HepG2 (cell line): ENCODE measurements at regions not wholly inside any gene's neighbourhood (a gene's known extent, or its start where the extent isn't known, plus 50 kb on each side); places are given as distances from the start of the nearest gene placed in this dataset.
A peak's percentile ranks its signal among the peaks of the same experiment; 100 is the strongest.

ENCODE experiments used
- ATAC-seq: fragments of 200-7000 bp; cut with Tn5 transposase; 3 replicates; pipeline ENCODE4 v1.9.1; 2020; ENCODE audit warnings: mild to moderate bottlenecking, moderate library complexity
- BruUV-seq: library from RNA; stranded (reverse); fragments of 400-500 nt; replicated peaks from 2 replicates; lab custom pipeline; 2021; lab: Mats Ljungman, UMichigan
- CTCF ChIA-PET: fragments of 300-600 bp; formaldehyde crosslinking; extraction: SDS; loops from one replicate; lab custom pipeline; 2021; ENCODE audit warnings: low total read pairs, inconsistent platforms, low intra/inter-chr PET ratio; lab: Yijun Ruan, JAX
- POLR2A ChIA-PET: fragments of 350-600 bp; sonication (Branson Sonifier 250); formaldehyde crosslinking; loops from one replicate; lab custom pipeline; 2020; ENCODE audit warnings: antibody characterized with exemption, inconsistent platforms; lab: Yijun Ruan, JAX
- DNase-seq: peaks from one replicate; pipeline ENCODE4 v3.0.0-alpha.2; 2015; ENCODE audit warnings: low spot score
- FAIRE-seq: peaks from 3 replicates; lab custom pipeline; 2011; peaks lifted over from hg19 to GRCh38; lab: Jason Lieb, UNC
- H2AFZ ChIP-seq: one replicate; pipeline ENCODE4 v1.6.1; 2011; ENCODE audit warnings: low read length, inconsistent platforms
- H3K27ac ChIP-seq: fragments of 300-600 bp; 3 replicates; pipeline ENCODE4 v1.8.0; 2011; ENCODE audit warnings: mixed run types, mild to moderate bottlenecking, mixed read lengths, low read length, inconsistent platforms; ENCODE audit not compliant: insufficient read depth; ENCODE audit errors: extremely low read length
- H3K27me3 ChIP-seq, 2 experiments: fragments of 200-600 bp in 1 of 2; 2 replicates in 1 of 2; 3 replicates in 1 of 2; pipeline versions ENCODE4 v1.6.0 to v1.8.0; 2011; ENCODE audit warnings: low read length in 2 of 2, mild to moderate bottlenecking in 2 of 2, moderate library complexity in 2 of 2, inconsistent platforms in 1 of 2; ENCODE audit not compliant: insufficient read depth in 2 of 2, control insufficient read depth in 1 of 2
- H3K36me3 ChIP-seq, 2 experiments: fragments of 200-600 bp in 1 of 2; replicated peaks in 1 of 2; 2 replicates in 1 of 2; 3 replicates in 1 of 2; pipeline versions ENCODE4 v1.5.1 to v1.8.0; 2011; ENCODE audit warnings: low read length in 2 of 2, inconsistent platforms in 1 of 2; ENCODE audit not compliant: insufficient read depth in 2 of 2, control insufficient read depth in 1 of 2
- H3K4me1 ChIP-seq: 2 replicates; pipeline ENCODE4 v1.5.1; 2012; ENCODE audit warnings: low read length, inconsistent platforms; ENCODE audit not compliant: insufficient read depth
- H3K4me2 ChIP-seq: 2 replicates; pipeline ENCODE4 v1.6.0; 2011; ENCODE audit warnings: low read depth, low read length, inconsistent platforms
- H3K4me3 ChIP-seq, 3 experiments: fragments of 200-600 bp in 1 of 3; sonication (generic), shearing (Covaris generic) in 1 of 3; replicated peaks in 1 of 3; 2 replicates each; pipeline ENCODE4 v1.5.1; 2011 to 2016; ENCODE audit warnings: low read length in 3 of 3, inconsistent platforms in 2 of 3, low read depth in 2 of 3, mild to moderate bottlenecking in 2 of 3, control low read depth in 1 of 3, mixed read lengths in 1 of 3; ENCODE audit not compliant: insufficient read depth in 1 of 3
- H3K79me2 ChIP-seq: one replicate; pipeline ENCODE4 v1.6.1; 2011; ENCODE audit warnings: low read length, inconsistent platforms; ENCODE audit not compliant: insufficient read depth
- H3K9ac ChIP-seq: 2 replicates; pipeline ENCODE4 v1.6.0; 2011; ENCODE audit warnings: mild to moderate bottlenecking, low read depth, low read length, inconsistent platforms; ENCODE audit not compliant: insufficient read depth
- H3K9me3 ChIP-seq: 2 replicates; pipeline ENCODE4 v1.5.1; 2012; ENCODE audit warnings: mild to moderate bottlenecking, low read length
- H4K20me1 ChIP-seq: 2 replicates; pipeline ENCODE4 v1.6.0; 2011; ENCODE audit warnings: inconsistent platforms, mild to moderate bottlenecking, low read length, moderate library complexity; ENCODE audit not compliant: insufficient read depth
- BCLAF1 ChIP-seq: fragments of 450-650 bp; IDR thresholded peaks from 2 replicates; pipeline ENCODE4 v1.6.1; 2017; ENCODE audit warnings: mild to moderate bottlenecking
- CEBPB ChIP-seq: IDR thresholded peaks from 2 replicates; pipeline ENCODE4 v1.6.1; 2011; ENCODE audit warnings: low read depth, low read length, improper control_type of control experiment, borderline replicate concordance
- MAFK ChIP-seq, 2 experiments: IDR thresholded peaks in 1 of 2; conservative IDR thresholded peaks in 1 of 2; 2 replicates each; pipeline ENCODE4 v1.6.1; 2011; ENCODE audit warnings: improper control_type of control experiment in 2 of 2, low read length in 2 of 2
- MIER2 ChIP-seq: IDR thresholded peaks from 2 replicates; pipeline ENCODE4 v1.6.1; 2016; ENCODE audit warnings: missing biosample characterization, missing genetic modification reagents
- RFX1 ChIP-seq: fragments of 450-650 bp; IDR thresholded peaks from 2 replicates; pipeline ENCODE4 v1.6.1; 2017
- YY1 ChIP-seq: IDR thresholded peaks from 2 replicates; pipeline ENCODE4 v1.6.1; 2011; ENCODE audit warnings: low read length, low read depth, moderate library complexity, mild to moderate bottlenecking; ENCODE audit not compliant: insufficient read depth, insufficient replicate concordance
- ZNF652 ChIP-seq: IDR thresholded peaks from 2 replicates; pipeline ENCODE4 v1.6.1; 2016; ENCODE audit warnings: low read depth, borderline replicate concordance
- ZNF792 ChIP-seq: IDR thresholded peaks from 2 replicates; pipeline ENCODE4 v1.6.1; 2016
- ZNF850 ChIP-seq: sonication (generic); formaldehyde crosslinking; conservative IDR thresholded peaks from 2 replicates; pipeline ENCODE4 v1.9.0; 2021; ENCODE audit warnings: mild to moderate bottlenecking, missing genetic modification reagents
- WGBS: methylation state at CpG from one replicate; pipeline ENCODE4 v1.1.6; 2017; ENCODE audit warnings: low lambda C conversion rate; 5-methylcytosine and 5-hydroxymethylcytosine counted together
- in situ Hi-C: cut with HindIII; loops from 2 replicates; pipeline ENCODE4 v1.10.0; 2017; ENCODE audit warnings: low pct_unique_long_range_greater_than_20kb; ENCODE audit not compliant: extremely low pct_ligation_motif_present
- intact Hi-C: fragments of 100-400 bp; cut with micrococcal nuclease; formaldehyde crosslinking; loops from one replicate; pipeline ENCODE4 v1.10.0; 2022; ENCODE audit not compliant: unreplicated experiment
- TF ChIP-seq, protein P1 (sequence below): sonication (generic); formaldehyde crosslinking; IDR thresholded peaks from 2 replicates; pipeline ENCODE4 v1.5.0; 2020; ENCODE audit warnings: mild to moderate bottlenecking, missing genetic modification reagents

- TF ChIP-seq BCLAF1 (no peak), YY1 (no peak), ZNF850 (CRISPR knock-in tag) (no peak), ZNF792 (CRISPR knock-in tag) (no peak), MIER2 (CRISPR knock-in tag) (no peak), ZNF652 (CRISPR knock-in tag) (no peak)
- TF ChIP-seq, protein P1, sequence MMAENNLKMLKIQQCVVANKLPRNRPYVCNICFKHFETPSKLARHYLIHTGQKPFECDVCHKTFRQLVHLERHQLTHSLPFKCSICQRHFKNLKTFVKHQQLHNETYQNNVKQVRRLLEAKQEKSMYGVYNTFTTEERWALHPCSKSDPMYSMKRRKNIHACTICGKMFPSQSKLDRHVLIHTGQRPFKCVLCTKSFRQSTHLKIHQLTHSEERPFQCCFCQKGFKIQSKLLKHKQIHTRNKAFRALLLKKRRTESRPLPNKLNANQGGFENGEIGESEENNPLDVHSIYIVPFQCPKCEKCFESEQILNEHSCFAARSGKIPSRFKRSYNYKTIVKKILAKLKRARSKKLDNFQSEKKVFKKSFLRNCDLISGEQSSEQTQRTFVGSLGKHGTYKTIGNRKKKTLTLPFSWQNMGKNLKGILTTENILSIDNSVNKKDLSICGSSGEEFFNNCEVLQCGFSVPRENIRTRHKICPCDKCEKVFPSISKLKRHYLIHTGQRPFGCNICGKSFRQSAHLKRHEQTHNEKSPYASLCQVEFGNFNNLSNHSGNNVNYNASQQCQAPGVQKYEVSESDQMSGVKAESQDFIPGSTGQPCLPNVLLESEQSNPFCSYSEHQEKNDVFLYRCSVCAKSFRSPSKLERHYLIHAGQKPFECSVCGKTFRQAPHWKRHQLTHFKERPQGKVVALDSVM (CRISPR knock-in tag): no peak
Measured at GRCh38 chr2:180901331-180901730, 79.1 kb upstream of the UBE2E3 start (continued).

DNA sequence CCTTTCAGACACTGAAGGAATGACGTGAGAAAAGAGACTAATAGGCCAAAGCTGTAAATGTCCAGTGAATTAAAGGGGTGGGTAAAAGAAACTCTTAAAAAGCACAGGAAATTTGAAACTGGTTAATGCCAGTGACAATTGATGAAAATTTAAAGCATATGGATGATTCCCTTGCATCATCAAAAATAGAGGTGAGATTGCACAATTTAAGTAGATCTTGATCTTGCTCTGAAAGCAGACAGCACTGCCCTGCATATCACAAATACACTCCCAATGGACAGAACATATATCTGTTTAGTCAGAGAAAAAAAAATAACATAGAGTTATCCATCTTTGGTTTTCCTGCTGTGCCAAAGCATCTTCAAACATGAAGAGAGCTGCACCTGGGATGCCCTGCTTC is 86.7 kb upstream of the UBE2E3 start:
- ChIA-PET CTCF (no interaction called here), POLR2A (no interaction called here)
- H3K27ac ChIP-seq: no peak overlapping the region
- H3K9ac ChIP-seq: no peak overlapping the region
- no peaks in the 10 kb centered on the region for H3K36me3 ChIP-seq
- no peaks in the 10 kb centered on the region for H3K79me2 ChIP-seq
- in situ Hi-C loops (no loop called here), intact Hi-C loops (no loop called here)
- H3K4me2 ChIP-seq: no peak overlapping the region
- no peaks in the 10 kb centered on the region for H3K4me1 ChIP-seq
- no peaks in the 10 kb centered on the region for H3K27me3 ChIP-seq
- no peak overlapping the region for H3K4me3 ChIP-seq
- 11% methylated on average over 1 of the region's 1 CpG for WGBS
- H4K20me1 ChIP-seq: no peaks in the 10 kb centered on the region
- H3K9me3 ChIP-seq: no peaks in the 10 kb centered on the region
- no peak for FAIRE-seq
- H2AFZ ChIP-seq: no peak overlapping the region
- no peak for ATAC-seq
- no TSS peak for BruUV-seq
- 0 out of 2 replicates have a peak, but pooled peaks have one; percentile 51 for TF ChIP-seq CEBPB
- TF ChIP-seq RFX1: no peak
- TF ChIP-seq MAFK (conservative IDR thresholded peaks at IDR 0.05 in 1 of 2, IDR thresholded peaks at IDR 0.05 in 1 of 2; ENCODE audit: low read length in 2 of 2): peak in 1 of 2 experiments; percentile 23; a peak in 1 of 4 replicates
- no peak for DNase-seq
